ENCODE measurements at regions not wholly inside any gene's neighbourhood (a gene's known extent, or its start where the extent isn't known, plus 50 kb on each side); places are given as distances from the start of the nearest gene placed in this dataset.

DNA sequence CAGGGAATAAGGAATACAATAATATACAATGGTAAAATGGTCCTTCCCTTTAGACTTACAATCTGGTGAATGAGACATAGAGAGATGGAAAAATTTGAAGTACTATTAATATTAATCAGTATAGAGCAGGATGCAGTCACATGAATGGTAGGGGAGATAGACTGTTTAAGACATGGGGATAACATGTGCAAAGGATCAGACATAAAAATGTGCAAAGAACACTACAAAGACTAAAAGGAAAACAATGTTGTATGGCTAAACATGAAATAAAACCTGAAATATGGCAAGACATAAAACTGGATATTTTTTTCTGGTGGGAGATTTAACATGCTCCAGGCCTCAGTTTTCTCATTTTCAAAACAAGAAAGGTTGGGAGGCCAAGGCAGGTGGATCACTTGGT lies 182.4 kb upstream of the DPT start:
- H3K4me3 ChIP-seq (ENCODE audit: low read depth, low read length), result no peak overlapping the region
- TF ChIP-seq, protein P1, sequence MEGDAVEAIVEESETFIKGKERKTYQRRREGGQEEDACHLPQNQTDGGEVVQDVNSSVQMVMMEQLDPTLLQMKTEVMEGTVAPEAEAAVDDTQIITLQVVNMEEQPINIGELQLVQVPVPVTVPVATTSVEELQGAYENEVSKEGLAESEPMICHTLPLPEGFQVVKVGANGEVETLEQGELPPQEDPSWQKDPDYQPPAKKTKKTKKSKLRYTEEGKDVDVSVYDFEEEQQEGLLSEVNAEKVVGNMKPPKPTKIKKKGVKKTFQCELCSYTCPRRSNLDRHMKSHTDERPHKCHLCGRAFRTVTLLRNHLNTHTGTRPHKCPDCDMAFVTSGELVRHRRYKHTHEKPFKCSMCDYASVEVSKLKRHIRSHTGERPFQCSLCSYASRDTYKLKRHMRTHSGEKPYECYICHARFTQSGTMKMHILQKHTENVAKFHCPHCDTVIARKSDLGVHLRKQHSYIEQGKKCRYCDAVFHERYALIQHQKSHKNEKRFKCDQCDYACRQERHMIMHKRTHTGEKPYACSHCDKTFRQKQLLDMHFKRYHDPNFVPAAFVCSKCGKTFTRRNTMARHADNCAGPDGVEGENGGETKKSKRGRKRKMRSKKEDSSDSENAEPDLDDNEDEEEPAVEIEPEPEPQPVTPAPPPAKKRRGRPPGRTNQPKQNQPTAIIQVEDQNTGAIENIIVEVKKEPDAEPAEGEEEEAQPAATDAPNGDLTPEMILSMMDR (IDR thresholded peaks at IDR 0.05; ENCODE audit: low read depth, low read length), result no peak
- H3K9me3 ChIP-seq (ENCODE audit: severe bottlenecking), result no peaks in the 10 kb centered on the region
- no peaks in the 10 kb centered on the region for H3K27me3 ChIP-seq (ENCODE audit: insufficient read depth, low read depth, severe bottlenecking)
- no peak overlapping the region for H3K27ac ChIP-seq
- H3K36me3 ChIP-seq, result no peaks in the 10 kb centered on the region
- DNase-seq, result no peak

DNA sequence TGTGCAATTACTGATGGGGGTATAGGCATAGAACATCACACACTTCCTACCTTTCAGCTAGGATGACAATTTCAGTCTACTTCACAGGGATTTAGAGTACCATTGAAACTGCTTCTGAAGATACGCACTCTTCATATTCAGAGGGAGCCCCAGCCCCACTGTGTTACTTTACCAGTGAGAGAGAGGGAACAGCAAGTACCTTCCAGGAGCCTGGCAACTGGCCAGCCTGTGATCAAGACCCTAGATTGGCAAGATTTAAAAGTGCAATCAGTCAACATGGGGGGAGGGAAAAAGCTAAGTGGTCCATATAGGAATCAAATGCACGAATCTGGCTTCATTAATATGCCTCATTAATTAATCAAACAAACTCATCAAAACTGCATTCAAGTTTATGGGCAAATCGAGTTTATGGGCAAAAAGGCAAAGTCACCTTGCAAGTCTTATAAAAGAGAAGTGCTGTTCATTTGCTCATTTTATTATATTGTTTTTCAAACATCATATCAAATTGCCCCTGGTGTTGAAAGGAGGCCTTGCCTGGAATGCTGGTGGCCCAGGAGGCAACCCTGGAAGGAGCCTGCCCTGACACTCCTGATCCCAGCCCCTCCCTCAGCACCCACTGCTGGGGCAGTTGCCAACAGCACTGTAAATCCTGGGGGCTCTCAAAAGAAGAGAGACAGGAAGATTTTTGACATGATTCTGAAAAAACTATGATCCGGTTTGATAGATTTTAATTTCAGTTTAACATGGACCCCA lies 184.9 kb upstream of the DPT start:
- no peaks in the 10 kb centered on the region for H3K9me3 ChIP-seq (ENCODE audit: severe bottlenecking)
- H3K27me3 ChIP-seq (ENCODE audit: insufficient read depth, low read depth, severe bottlenecking), result no peaks in the 10 kb centered on the region
- TF ChIP-seq, protein P1 (IDR thresholded peaks at IDR 0.05; ENCODE audit: low read depth, low read length), result no peak
- H3K4me3 ChIP-seq (ENCODE audit: low read depth, low read length), result no peak overlapping the region
- DNase-seq, result no peak
- no peaks in the 10 kb centered on the region for H3K36me3 ChIP-seq
- H3K27ac ChIP-seq, result no peak overlapping the region

DNA sequence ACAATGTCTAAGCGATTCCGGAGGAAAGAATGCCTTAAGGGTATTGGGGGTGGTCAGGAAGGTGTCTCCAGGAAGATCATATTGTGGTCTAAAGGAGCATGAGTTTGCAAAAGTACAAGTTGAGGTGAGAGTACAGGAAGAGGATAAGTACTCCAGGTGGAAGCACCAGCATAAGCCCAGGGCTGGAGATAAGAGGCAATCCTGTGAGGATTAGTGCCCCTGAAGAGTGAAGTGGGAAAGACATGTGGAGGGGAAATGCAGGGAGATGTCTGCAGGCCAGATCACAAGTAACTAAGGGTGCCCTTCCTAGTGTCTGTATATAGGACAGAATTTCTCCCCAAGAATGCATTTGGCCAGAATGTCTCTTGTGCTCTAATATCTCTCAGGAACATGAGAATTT lies 188.3 kb upstream of the DPT start:
- peak; percentile 23 for DNase-seq
- TF ChIP-seq, protein P1 (IDR thresholded peaks at IDR 0.05; ENCODE audit: low read depth, low read length), result no peak
- Histone ChIP-seq H3K27ac (no peak overlapping the region), H3K36me3 (no peaks in the 10 kb centered on the region), H3K4me3 (ENCODE audit: low read depth, low read length) (no peak overlapping the region), H3K9me3 (ENCODE audit: severe bottlenecking) (no peaks in the 10 kb centered on the region), H3K27me3 (ENCODE audit: insufficient read depth, low read depth, severe bottlenecking) (no peaks in the 10 kb centered on the region)

DNA sequence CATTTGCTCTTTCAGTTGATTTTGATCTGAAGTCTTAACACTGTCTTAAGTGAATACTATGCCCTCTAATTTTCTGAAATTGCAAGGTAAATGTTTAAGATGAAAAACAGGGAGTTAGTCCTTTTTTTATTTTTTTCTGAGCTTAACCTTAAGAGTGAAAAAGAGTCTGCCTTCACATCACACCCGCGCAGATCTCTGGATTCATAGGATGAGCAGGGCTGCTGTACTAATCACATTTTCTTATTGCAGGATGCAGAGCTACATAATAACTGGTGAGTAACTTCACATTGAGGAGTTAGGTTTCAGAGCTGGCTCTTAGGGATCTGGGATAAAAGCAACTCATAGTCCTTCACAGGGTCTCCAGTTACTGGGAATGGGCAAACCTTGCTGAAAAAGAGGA lies 188.7 kb upstream of the ATP1B1 start:
- DNase-seq, result no peak
- no peak overlapping the region for H3K27ac ChIP-seq
- TF ChIP-seq, protein P1 (IDR thresholded peaks at IDR 0.05; ENCODE audit: low read depth, low read length), result no peak

DNA sequence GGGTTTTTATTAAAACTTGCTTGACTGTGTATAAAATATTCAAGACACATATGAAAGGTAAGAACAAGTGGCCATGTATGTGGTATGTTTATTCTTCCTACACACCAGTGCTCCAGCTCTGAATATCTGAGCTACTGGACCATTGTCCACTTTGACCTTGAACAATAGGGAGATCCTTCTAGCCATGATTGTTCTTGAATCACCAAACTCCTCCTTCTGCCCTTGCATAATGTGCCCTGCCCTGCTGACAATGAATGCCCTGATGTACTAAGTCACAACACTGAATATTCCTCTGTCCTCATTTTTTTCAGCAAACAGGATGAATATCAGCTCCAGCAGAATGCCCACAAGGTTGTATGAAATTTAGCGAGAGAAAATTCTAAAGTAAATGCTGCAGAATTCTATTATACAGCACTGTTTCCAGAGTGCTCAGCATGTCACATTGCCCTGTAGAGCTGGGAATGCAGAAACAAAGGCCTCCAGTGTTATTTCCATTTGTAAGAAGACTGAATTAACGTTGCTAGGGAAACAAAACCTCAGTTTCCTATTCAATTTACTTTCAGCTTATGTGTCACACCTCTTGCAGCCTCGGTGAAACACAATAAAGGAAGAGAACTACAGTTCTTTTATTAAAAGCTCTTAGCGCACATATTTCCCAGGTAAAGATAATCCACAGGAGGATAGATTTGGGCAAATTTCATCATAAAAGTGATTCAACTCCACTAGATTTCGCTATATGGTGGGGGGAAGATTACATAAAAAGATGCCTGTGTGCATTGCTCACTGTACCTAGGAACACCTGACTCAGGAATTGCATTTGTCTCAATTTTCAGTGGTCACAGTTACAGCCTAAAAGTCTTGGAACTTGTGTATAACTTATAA lies 187.4 kb upstream of the ATP1B1 start:
- no peak overlapping the region for H3K27ac ChIP-seq
- TF ChIP-seq, protein P1 (IDR thresholded peaks at IDR 0.05; ENCODE audit: low read depth, low read length), result no peak

More for the DNA sequence above, 188.7 kb upstream of the ATP1B1 start:
- Histone ChIP-seq H3K36me3 (no peaks in the 10 kb centered on the region), H3K4me3 (ENCODE audit: low read depth, low read length) (no peak overlapping the region), H3K9me3 (ENCODE audit: severe bottlenecking) (no peaks in the 10 kb centered on the region), H3K27me3 (ENCODE audit: insufficient read depth, low read depth, severe bottlenecking) (no peaks in the 10 kb centered on the region)

More for the DNA sequence above, 187.4 kb upstream of the ATP1B1 start:
- Histone ChIP-seq H3K4me3 (ENCODE audit: low read depth, low read length) (no peak overlapping the region), H3K27me3 (ENCODE audit: insufficient read depth, low read depth, severe bottlenecking) (no peaks in the 10 kb centered on the region), H3K36me3 (no peaks in the 10 kb centered on the region), H3K9me3 (ENCODE audit: severe bottlenecking) (no peaks in the 10 kb centered on the region)
- DNase-seq, result no peak
